DMS 273 treated with DMSO at 0.1 percent for 48 hours (cell line): ENCODE measurements at regions not wholly inside any gene's neighbourhood (a gene's known extent, or its start where the extent isn't known, plus 50 kb on each side); places are given as distances from the start of the nearest gene placed in this dataset.
A peak's percentile ranks its signal among the peaks of the same experiment; 100 is the strongest.

Experiments used
- DNase-seq: peaks from one replicate; lab custom pipeline; 2025; lab: John Stamatoyannopoulos, UW

- no peak for DNase-seq
These were observed 970.2 kb upstream of the TYRP1 start for GRCh38 chr9:11722957-11723356.

GRCh38 chr9:11726659-11727058, 966.5 kb upstream of the TYRP1 start:
- no peak for DNase-seq

- DNase-seq: no peak
These were observed 957.8 kb upstream of the TYRP1 start for GRCh38 chr9:11735391-11735790.

GRCh38 chr9:11742471-11742870, 950.7 kb upstream of the TYRP1 start:
- DNase-seq: no peak

GRCh38 chr9:11743356-11743755, 949.8 kb upstream of the TYRP1 start:
- DNase-seq: no peak

GRCh38 chr9:11749396-11749795, 943.8 kb upstream of the TYRP1 start:
- DNase-seq: no peak

GRCh38 chr9:11755951-11756350, 937.2 kb upstream of the TYRP1 start:
- no peak for DNase-seq

- no peak for DNase-seq
These were observed 935.8 kb upstream of the TYRP1 start for GRCh38 chr9:11757408-11757807.

- DNase-seq: no peak
These were observed 935.2 kb upstream of the TYRP1 start for GRCh38 chr9:11758016-11758415.

GRCh38 chr9:11779971-11780370, 913.2 kb upstream of the TYRP1 start:
- no peak for DNase-seq

- DNase-seq: no peak
These were observed 900.3 kb upstream of the TYRP1 start for GRCh38 chr9:11792870-11793269.

GRCh38 chr9:11794984-11795383, 898.2 kb upstream of the TYRP1 start:
- DNase-seq: no peak

GRCh38 chr9:11805969-11806368, 887.2 kb upstream of the TYRP1 start:
- DNase-seq: no peak

- DNase-seq: peak; percentile 41
These were observed 871.7 kb upstream of the TYRP1 start for GRCh38 chr9:11821306-11821975.

GRCh38 chr9:11828201-11828600, 865.0 kb upstream of the TYRP1 start:
- no peak for DNase-seq

- DNase-seq: no peak
These were observed 860.1 kb upstream of the TYRP1 start for GRCh38 chr9:11833056-11833455.

GRCh38 chr9:11868795-11869194, 824.4 kb upstream of the TYRP1 start:
- no peak for DNase-seq

GRCh38 chr9:11871852-11872251, 821.3 kb upstream of the TYRP1 start:
- no peak for DNase-seq

GRCh38 chr9:11872471-11872870, 820.7 kb upstream of the TYRP1 start:
- no peak for DNase-seq

GRCh38 chr9:11874414-11874813, 818.8 kb upstream of the TYRP1 start:
- DNase-seq: no peak

- DNase-seq: no peak
These were observed 800.8 kb upstream of the TYRP1 start for GRCh38 chr9:11892401-11892800.

GRCh38 chr9:11893331-11893730, 799.9 kb upstream of the TYRP1 start:
- no peak for DNase-seq

GRCh38 chr9:11894136-11894535, 799.0 kb upstream of the TYRP1 start:
- no peak for DNase-seq

GRCh38 chr9:11902610-11903009, 790.6 kb upstream of the TYRP1 start:
- DNase-seq: no peak

GRCh38 chr9:11915699-11916098, 777.5 kb upstream of the TYRP1 start:
- DNase-seq: no peak
